ENCODE measurements at regions not wholly inside any gene's neighbourhood (a gene's known extent, or its start where the extent isn't known, plus 50 kb on each side); places are given as distances from the start of the nearest gene placed in this dataset.

GRCh38 chr6:144601221-144601620, 316.1 kb downstream of the UTRN start:
- no peak for TF ChIP-seq POLR2A (IDR thresholded peaks at IDR 0.05; ENCODE audit: low read length)
- TF ChIP-seq GATA1 (IDR thresholded peaks at IDR 0.05; ENCODE audit: low read depth, low read length) = no peak
- DNase-seq = no peak

GRCh38 chr6:144602523-144603180, 317.5 kb downstream of the UTRN start:
- DNase-seq = no peak
- TF ChIP-seq POLR2A (IDR thresholded peaks at IDR 0.05; ENCODE audit: low read length) (no peak), GATA1 (IDR thresholded peaks at IDR 0.05; ENCODE audit: low read depth, low read length) (no peak)

DNA sequence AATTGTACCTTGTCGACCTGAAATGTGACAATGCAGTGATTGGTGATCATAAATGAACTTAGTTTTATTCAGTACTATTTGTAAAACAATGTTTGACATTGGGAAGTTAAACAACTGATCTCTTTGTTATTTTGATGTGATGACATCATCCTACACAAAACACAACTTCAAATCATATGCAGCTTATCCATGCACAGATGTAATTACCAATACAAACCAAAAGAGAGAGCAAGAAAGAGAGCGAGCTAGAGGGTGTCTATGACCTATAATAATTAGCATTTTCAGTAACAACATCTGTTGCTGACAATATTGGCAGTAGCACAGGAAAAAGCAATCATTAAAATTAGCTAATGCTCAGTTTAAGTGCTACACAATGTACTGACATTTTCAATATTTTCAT, 320.9 kb downstream of the UTRN start:
- TF ChIP-seq POLR2A (IDR thresholded peaks at IDR 0.05; ENCODE audit: low read length) (no peak), GATA1 (IDR thresholded peaks at IDR 0.05; ENCODE audit: low read depth, low read length) (no peak)
- DNase-seq = no peak

DNA sequence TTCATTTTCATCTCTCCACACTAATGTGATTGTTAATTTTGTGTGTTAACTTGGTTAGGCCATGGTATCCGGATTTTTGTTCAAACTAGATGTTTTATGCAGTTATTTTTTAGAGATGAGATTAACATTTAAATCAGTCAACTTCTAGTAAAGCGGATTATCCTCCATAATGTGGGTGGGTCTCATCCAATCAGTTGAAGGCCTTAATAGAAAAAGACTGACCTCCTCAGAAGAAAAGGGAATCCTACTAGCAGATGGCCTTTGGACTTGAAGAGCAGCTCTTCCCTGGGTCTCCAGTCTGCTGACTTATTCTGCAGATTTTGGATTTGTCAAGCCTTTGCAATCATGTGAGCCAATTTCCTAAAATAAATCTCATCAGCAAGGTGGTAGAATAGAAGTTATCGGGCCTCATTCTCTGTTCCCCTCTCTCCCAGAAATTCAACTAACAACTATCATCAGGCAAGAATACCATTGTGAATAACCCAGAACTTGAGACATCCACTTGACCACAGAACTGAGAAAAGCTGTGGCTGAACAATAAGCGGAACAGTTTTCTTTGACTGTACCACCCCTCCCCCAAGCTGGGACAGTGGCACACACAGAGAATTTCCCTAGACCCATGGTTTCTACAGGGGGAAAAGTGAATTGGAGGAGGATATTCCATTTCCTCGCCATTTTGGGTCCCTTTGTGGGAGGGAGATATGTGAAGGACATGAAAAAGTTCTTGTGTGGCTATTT, 323.0 kb downstream of the UTRN start:
- DNase-seq = no peak
- no peak for TF ChIP-seq GATA1 (IDR thresholded peaks at IDR 0.05; ENCODE audit: low read depth, low read length)
- no peak for TF ChIP-seq POLR2A (IDR thresholded peaks at IDR 0.05; ENCODE audit: low read length)

DNA sequence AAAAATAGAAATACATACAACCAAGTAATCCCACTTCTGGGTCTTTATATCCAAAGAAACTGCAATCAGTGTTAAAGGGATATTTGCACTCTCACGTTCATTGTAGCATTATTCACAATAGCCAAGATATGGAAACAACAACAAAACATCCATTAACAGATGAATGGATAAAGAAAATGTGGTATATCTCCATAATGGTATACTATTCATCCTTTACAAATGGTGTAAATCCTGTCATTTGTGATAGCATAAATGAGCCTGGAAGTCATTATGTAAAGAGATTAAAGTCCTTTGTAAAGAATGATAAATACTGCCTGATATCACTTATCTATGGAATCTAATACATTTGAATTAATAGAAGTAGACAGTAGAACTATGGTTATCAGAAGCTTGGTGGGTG, 327.7 kb downstream of the UTRN start:
- TF ChIP-seq GATA1 (IDR thresholded peaks at IDR 0.05; ENCODE audit: low read depth, low read length) (no peak), POLR2A (IDR thresholded peaks at IDR 0.05; ENCODE audit: low read length) (no peak)
- no peak for DNase-seq

GRCh38 chr6:144613859-144614258, 328.7 kb downstream of the UTRN start:
- DNase-seq = no peak
- TF ChIP-seq POLR2A (IDR thresholded peaks at IDR 0.05; ENCODE audit: low read length) (no peak), GATA1 (IDR thresholded peaks at IDR 0.05; ENCODE audit: low read depth, low read length) (no peak)

- no peak for TF ChIP-seq GATA1 (IDR thresholded peaks at IDR 0.05; ENCODE audit: low read depth, low read length)
- TF ChIP-seq POLR2A (IDR thresholded peaks at IDR 0.05; ENCODE audit: low read length) = no peak
- DNase-seq = no peak
Measured at GRCh38 chr6:144615870-144616269, 330.7 kb downstream of the UTRN start.

- no peak for TF ChIP-seq POLR2A (IDR thresholded peaks at IDR 0.05; ENCODE audit: low read length)
- TF ChIP-seq GATA1 (IDR thresholded peaks at IDR 0.05; ENCODE audit: low read depth, low read length) = no peak
Measured at GRCh38 chr6:144617191-144617590, 332.1 kb downstream of the UTRN start.

DNA sequence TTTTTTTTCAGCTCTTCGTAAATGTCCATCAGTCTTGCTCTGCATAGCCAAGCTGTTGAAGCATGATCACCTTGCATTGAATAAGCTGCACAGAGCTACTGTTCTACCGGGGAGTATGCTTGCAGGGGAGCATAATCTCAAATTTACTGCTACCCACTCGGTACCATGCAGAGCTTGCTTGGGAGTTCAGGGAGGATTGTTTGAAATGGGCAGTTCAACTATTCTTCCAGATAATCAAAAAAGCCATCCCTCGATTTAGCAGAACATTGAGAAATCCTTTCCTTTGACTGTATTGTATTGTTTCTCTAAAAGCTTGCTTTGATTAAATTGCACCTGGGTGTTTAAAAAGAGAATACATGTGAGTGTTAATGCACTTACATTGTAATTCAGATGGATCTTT, 332.6 kb downstream of the UTRN start:
- DNase-seq = no peak
- TF ChIP-seq GATA1 (IDR thresholded peaks at IDR 0.05; ENCODE audit: low read depth, low read length) = no peak

More at GRCh38 chr6:144617191-144617590, 332.1 kb downstream of the UTRN start:
- DNase-seq = no peak

- TF ChIP-seq GATA1 (IDR thresholded peaks at IDR 0.05; ENCODE audit: low read depth, low read length) (no peak), POLR2A (IDR thresholded peaks at IDR 0.05; ENCODE audit: low read length) (no peak)
- no peak for DNase-seq
Measured at GRCh38 chr6:144619966-144620365, 334.8 kb downstream of the UTRN start.

- TF ChIP-seq POLR2A (IDR thresholded peaks at IDR 0.05; ENCODE audit: low read length) (no peak), GATA1 (IDR thresholded peaks at IDR 0.05; ENCODE audit: low read depth, low read length) (no peak)
- DNase-seq = no peak
Measured at GRCh38 chr6:144621332-144621731, 336.2 kb downstream of the UTRN start.

DNA sequence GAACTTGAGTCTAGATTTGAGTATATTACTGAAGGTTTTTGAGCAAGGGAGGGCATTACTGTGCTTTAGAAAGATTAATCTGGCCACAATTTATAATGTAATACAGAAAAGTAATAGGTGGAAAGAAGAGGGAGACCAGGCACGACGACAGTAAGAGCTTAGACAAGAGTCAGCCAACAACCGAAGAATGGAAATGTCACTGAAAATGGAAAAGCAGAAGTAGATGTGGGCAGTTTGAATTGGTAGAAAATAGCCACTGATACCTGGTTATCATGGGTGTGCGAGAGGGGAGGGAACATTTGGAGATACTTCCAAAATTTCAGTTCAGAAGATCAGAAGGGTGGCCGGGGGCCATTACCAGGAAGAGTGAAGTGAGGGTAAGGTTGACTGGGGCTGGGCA, 339.1 kb downstream of the UTRN start:
- no peak for TF ChIP-seq GATA1 (IDR thresholded peaks at IDR 0.05; ENCODE audit: low read depth, low read length)
- TF ChIP-seq POLR2A (IDR thresholded peaks at IDR 0.05; ENCODE audit: low read length) = no peak
- no peak for DNase-seq

DNA sequence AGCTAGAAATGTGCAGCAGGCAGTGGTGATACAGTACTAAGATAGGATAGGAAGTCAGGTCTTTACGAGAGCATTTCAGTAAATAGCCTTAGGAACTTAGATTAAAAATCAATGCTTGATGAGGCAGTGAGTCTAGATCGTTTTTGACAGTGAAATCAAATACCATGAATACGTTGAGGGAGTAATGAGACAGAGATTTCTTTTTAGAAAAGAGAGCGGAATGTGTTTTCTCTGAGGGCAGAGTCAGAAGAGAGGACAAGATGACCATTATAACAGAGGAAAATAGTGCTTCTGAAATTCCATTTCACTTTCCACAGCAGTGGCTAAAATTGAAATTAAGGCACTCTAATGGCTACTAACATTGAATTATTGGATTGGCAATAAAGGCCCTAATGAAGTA, 339.6 kb downstream of the UTRN start:
- no peak for DNase-seq
- TF ChIP-seq POLR2A (IDR thresholded peaks at IDR 0.05; ENCODE audit: low read length) = no peak

- no peak for DNase-seq
- no peak for TF ChIP-seq POLR2A (IDR thresholded peaks at IDR 0.05; ENCODE audit: low read length)
Measured at GRCh38 chr6:144630857-144631256, 345.7 kb downstream of the UTRN start.

GRCh38 chr6:144632266-144632665, 347.1 kb downstream of the UTRN start:
- DNase-seq = no peak
- TF ChIP-seq POLR2A (IDR thresholded peaks at IDR 0.05; ENCODE audit: low read length) (no peak), GATA1 (IDR thresholded peaks at IDR 0.05; ENCODE audit: low read depth, low read length) (no peak)
